GM10248 (cell line): ENCODE measurements at regions not wholly inside any gene's neighbourhood (a gene's known extent, or its start where the extent isn't known, plus 50 kb on each side); places are given as distances from the start of the nearest gene placed in this dataset.
"Not testable (repeated sequence)": the region's sequence is repeated elsewhere in the genome, so short reads cannot be mapped to it uniquely, and the experiment has no call there.

Source experiments
- CTCF ChIA-PET: fragments of 300-600 bp; sonication (Branson Sonifier 250); formaldehyde crosslinking; extraction: SDS; loops from one replicate; lab custom pipeline; 2021; ENCODE audit warnings: antibody characterized with exemption; lab: Yijun Ruan, JAX
- POLR2A ChIA-PET: fragments of 350-650 bp; sonication (Branson Sonifier 250); formaldehyde crosslinking; extraction: SDS; loops from one replicate; lab custom pipeline; 2020; ENCODE audit warnings: antibody characterized with exemption; lab: Yijun Ruan, JAX
- DNase-seq: peaks from one replicate; pipeline ENCODE4 v3.0.0; 2012; ENCODE audit errors: extremely low spot score
- CTCF ChIP-seq: IDR thresholded peaks from 2 replicates; pipeline ENCODE4 v1.5.1; 2012; ENCODE audit warnings: mild to moderate bottlenecking, low read depth; ENCODE audit errors: extremely low read depth, missing control alignments, control extremely low read depth

GRCh38 chr22:47613606-47614350 lies 851.3 kb downstream of the TBC1D22A start:
- CTCF ChIA-PET = no interaction called here
- POLR2A ChIA-PET = no interaction called here
- TF ChIP-seq CTCF = no peak
- DNase-seq = no peak

GRCh38 chr22:47613181-47613580 lies 850.7 kb downstream of the TBC1D22A start:
- DNase-seq, CTCF ChIA-PET, POLR2A ChIA-PET: not testable (repeated sequence)

GRCh38 chr22:47612311-47612910 lies 850.0 kb downstream of the TBC1D22A start:
- POLR2A ChIA-PET = no interaction called here
- CTCF ChIA-PET = no interaction called here
- TF ChIP-seq CTCF = no peak
- no peak for DNase-seq

- POLR2A ChIA-PET = no interaction called here
- CTCF ChIA-PET = no interaction called here
- DNase-seq = no peak
- no peak for TF ChIP-seq CTCF
These were observed 848.3 kb downstream of the TBC1D22A start for GRCh38 chr22:47610764-47611163.

GRCh38 chr22:47610281-47610680 lies 847.8 kb downstream of the TBC1D22A start:
- ChIA-PET POLR2A (no interaction called here), CTCF (no interaction called here)
- no peak for TF ChIP-seq CTCF
- no peak for DNase-seq

GRCh38 chr22:47609653-47610052 lies 847.2 kb downstream of the TBC1D22A start:
- POLR2A ChIA-PET = no interaction called here
- CTCF ChIA-PET = interaction anchor here (1.0 kb wide), 1 partner anchor 20 kb away, joined by 3 read pairs; no protein-coding TSS in a partner anchor

More at GRCh38 chr22:47609653-47610052, 847.2 kb downstream of the TBC1D22A start:
- no peak for DNase-seq
- no peak for TF ChIP-seq CTCF
